Neural cell (in vitro differentiated cells): ENCODE measurements at regions not wholly inside any gene's neighbourhood (a gene's known extent, or its start where the extent isn't known, plus 50 kb on each side); places are given as distances from the start of the nearest gene placed in this dataset.
A peak's percentile ranks its signal among the peaks of the same experiment; 100 is the strongest.

Experiments
- H2AFZ ChIP-seq: fragments of 200-600, 300-800 bp; sonication (generic), shearing (Covaris generic); 2 replicates; pipeline ENCODE4 v1.6.0; 2014; ENCODE audit warnings: low read depth, mild to moderate bottlenecking, antibody characterized with exemption, low read length, moderate library complexity
- H3F3A ChIP-seq: fragments of 200-600 bp; shearing (Covaris generic); 2 replicates; pipeline ENCODE4 v1.6.1; 2016; ENCODE audit warnings: mild to moderate bottlenecking, moderate library complexity, mixed read lengths, antibody characterized with exemption, low read length; ENCODE audit not compliant: insufficient read depth, poor library complexity, severe bottlenecking
- H3K27ac ChIP-seq: fragments of 200-600, 300-800 bp; sonication (generic), shearing (Covaris generic); 2 replicates; pipeline ENCODE4 v1.5.1; 2014; ENCODE audit warnings: mild to moderate bottlenecking, low read length, moderate library complexity
- H3K27me3 ChIP-seq: fragments of 300-800, 200-600 bp; sonication (generic), shearing (Covaris generic); 2 replicates; pipeline ENCODE4 v1.6.0; 2014; ENCODE audit warnings: mild to moderate bottlenecking, low read depth, low read length, moderate library complexity; ENCODE audit not compliant: insufficient read depth
- H3K36me3 ChIP-seq: fragments of 300-800, 200-600 bp; sonication (generic), shearing (Covaris generic); 2 replicates; pipeline ENCODE4 v1.5.1; 2014; ENCODE audit warnings: mild to moderate bottlenecking, antibody characterized with exemption, low read length, moderate library complexity; ENCODE audit not compliant: insufficient read depth
- H3K4me2 ChIP-seq: fragments of 300-800, 200-600 bp; sonication (generic), shearing (Covaris generic); 2 replicates; pipeline ENCODE4 v1.6.0; 2014; ENCODE audit warnings: mild to moderate bottlenecking, low read length
- H3K4me3 ChIP-seq: fragments of 300-800, 200-600 bp; sonication (generic), shearing (Covaris generic); 2 replicates; pipeline ENCODE4 v1.5.1; 2014; ENCODE audit warnings: mild to moderate bottlenecking, low read length, moderate library complexity
- H3K79me2 ChIP-seq: fragments of 200-600 bp; shearing (Covaris generic); replicated peaks from 2 replicates; pipeline ENCODE4 v1.6.0; 2014; ENCODE audit warnings: mild to moderate bottlenecking, low read length, moderate library complexity; ENCODE audit not compliant: insufficient read depth
- H3K9ac ChIP-seq: fragments of 300-800, 200-600 bp; sonication (generic), shearing (Covaris generic); 2 replicates; pipeline ENCODE4 v1.6.1; 2016; ENCODE audit warnings: mild to moderate bottlenecking, low read length, mixed read lengths
- H3K9me2 ChIP-seq: fragments of 200-600 bp; shearing (Covaris generic); 2 replicates; pipeline ENCODE4 v1.6.1; 2016; ENCODE audit warnings: mild to moderate bottlenecking, low read length, mixed read lengths; ENCODE audit not compliant: insufficient read depth
- H3K9me3 ChIP-seq: fragments of 200-600, 300-800 bp; sonication (generic), shearing (Covaris generic); 2 replicates; pipeline ENCODE4 v1.6.1; 2016; ENCODE audit warnings: mild to moderate bottlenecking, mixed run types, low read length, moderate library complexity, mixed read lengths
- H4K20me1 ChIP-seq: fragments of 200-600 bp; shearing (Covaris generic); 2 replicates; pipeline ENCODE4 v1.6.1; 2016; ENCODE audit warnings: mild to moderate bottlenecking, mixed run types; ENCODE audit not compliant: insufficient read depth
- CTCF ChIP-seq: fragments of 450-650 bp; IDR thresholded peaks from 2 replicates; pipeline ENCODE4 v1.5.1; 2014; ENCODE audit warnings: antibody characterized with exemption, mild to moderate bottlenecking, moderate library complexity; ENCODE audit not compliant: poor library complexity, severe bottlenecking
- EP300 ChIP-seq: fragments of 450-650 bp; conservative IDR thresholded peaks from 2 replicates; pipeline ENCODE4 v1.6.1; 2014; ENCODE audit warnings: antibody characterized with exemption, mild to moderate bottlenecking, moderate library complexity; ENCODE audit not compliant: poor library complexity, severe bottlenecking
- EZH2 ChIP-seq: fragments of 200-600, 300-800 bp; shearing (Covaris generic), sonication (generic); IDR thresholded peaks from 2 replicates; pipeline ENCODE4 v1.6.1; 2014; ENCODE audit warnings: antibody characterized with exemption, low read length, borderline replicate concordance, mild to moderate bottlenecking; ENCODE audit not compliant: insufficient read depth, poor library complexity, severe bottlenecking
- MXI1 ChIP-seq: fragments of 450-650 bp; conservative IDR thresholded peaks from 2 replicates; pipeline ENCODE4 v1.6.1; 2014; ENCODE audit warnings: antibody characterized with exemption, mild to moderate bottlenecking; ENCODE audit not compliant: poor library complexity, severe bottlenecking
- POLR2AphosphoS5 ChIP-seq: IDR thresholded peaks from 2 replicates; pipeline ENCODE4 v1.6.1; 2012
- RAD21 ChIP-seq: fragments of 450-650 bp; conservative IDR thresholded peaks from 2 replicates; pipeline ENCODE4 v1.6.1; 2014; ENCODE audit warnings: antibody characterized with exemption, mild to moderate bottlenecking, moderate library complexity
- REST ChIP-seq: IDR thresholded peaks from 2 replicates; pipeline ENCODE4 v1.6.1; 2012; ENCODE audit warnings: borderline replicate concordance
- SMC3 ChIP-seq: fragments of 450-650 bp; conservative IDR thresholded peaks from 2 replicates; pipeline ENCODE4 v1.6.1; 2014; ENCODE audit warnings: antibody characterized with exemption, mild to moderate bottlenecking, moderate library complexity; ENCODE audit not compliant: poor library complexity
- TAF1 ChIP-seq: IDR thresholded peaks from 2 replicates; pipeline ENCODE4 v1.6.1; 2012; ENCODE audit warnings: low read depth

- Histone ChIP-seq H3K4me2 (no peak overlapping the region), H3K27me3 (no peaks in the 10 kb centered on the region), H2AFZ (no peak overlapping the region), H4K20me1 (no peaks in the 10 kb centered on the region), H3K4me3 (no peak overlapping the region), H3K36me3 (no peaks in the 10 kb centered on the region), H3K27ac (no peak overlapping the region), H3K9me2 (no peaks in the 10 kb centered on the region), H3K9ac (no peak overlapping the region), H3F3A (peaks cover 6% of the 10 kb centered on the region), H3K9me3 (no peaks in the 10 kb centered on the region), H3K79me2 (no peaks in the 10 kb centered on the region)
- TF ChIP-seq POLR2AphosphoS5 (no peak), RAD21 (no peak), EZH2 (no peak), MXI1 (no peak), REST (no peak), SMC3 (no peak), EP300 (no peak), TAF1 (no peak), CTCF (no peak)
These were observed 108.2 kb downstream of the DIRAS3 start for GRCh38 chr1:67942274-67942673.

GRCh38 chr1:67941746-67942145, 108.5 kb upstream of the GNG12 start:
- Histone ChIP-seq H3K4me3 (peak overlapping the region; percentile 30), H3F3A (peaks cover 6% of the 10 kb centered on the region), H3K9ac (no peak overlapping the region), H3K9me2 (no peaks in the 10 kb centered on the region), H3K79me2 (no peaks in the 10 kb centered on the region), H3K4me2 (no peak overlapping the region), H3K36me3 (no peaks in the 10 kb centered on the region), H3K27ac (peak overlapping the region; percentile 45), H3K9me3 (no peaks in the 10 kb centered on the region), H3K27me3 (no peaks in the 10 kb centered on the region), H4K20me1 (no peaks in the 10 kb centered on the region), H2AFZ (no peak overlapping the region)
- TF ChIP-seq REST (no peak), MXI1 (no peak), TAF1 (no peak), SMC3 (no peak), EZH2 (no peak), POLR2AphosphoS5 (no peak), CTCF (no peak), RAD21 (no peak), EP300 (no peak)
